Osteocyte (in vitro differentiated cells): ENCODE measurements at regions not wholly inside any gene's neighbourhood (a gene's known extent, or its start where the extent isn't known, plus 50 kb on each side); places are given as distances from the start of the nearest gene placed in this dataset.

Experiments
- DNase-seq: peaks from one replicate; pipeline ENCODE4 v3.0.0; 2021; ENCODE audit warnings: mixed read lengths; ENCODE audit not compliant: unreplicated experiment; ENCODE audit errors: extremely low spot score
- H3K27ac Mint-ChIP-seq: one replicate; pipeline ENCODE4 v1.8.0; 2021; ENCODE audit warnings: mild to moderate bottlenecking, mixed read lengths; ENCODE audit not compliant: unreplicated experiment
- H3K27me3 Mint-ChIP-seq: one replicate; pipeline ENCODE4 v1.8.0; 2021; ENCODE audit warnings: mixed read lengths; ENCODE audit not compliant: unreplicated experiment
- H3K36me3 Mint-ChIP-seq: one replicate; pipeline ENCODE4 v1.8.0; 2021; ENCODE audit warnings: mixed read lengths; ENCODE audit not compliant: unreplicated experiment
- H3K4me1 Mint-ChIP-seq: one replicate; pipeline ENCODE4 v1.8.0; 2021; ENCODE audit warnings: mixed read lengths; ENCODE audit not compliant: unreplicated experiment
- H3K4me3 Mint-ChIP-seq: one replicate; pipeline ENCODE4 v1.8.0; 2021; ENCODE audit warnings: mild to moderate bottlenecking, moderate library complexity, mixed read lengths; ENCODE audit not compliant: unreplicated experiment
- H3K9me3 Mint-ChIP-seq: one replicate; pipeline ENCODE4 v1.8.0; 2021; ENCODE audit warnings: mixed read lengths; ENCODE audit not compliant: unreplicated experiment
- TF ChIP-seq, protein P1 (sequence below): fragments of 200-600 bp; sonication (generic); IDR thresholded peaks from 2 replicates; pipeline ENCODE4 v1.5.0; 2021; ENCODE audit warnings: antibody characterized with exemption, mild to moderate bottlenecking, moderate library complexity

DNA sequence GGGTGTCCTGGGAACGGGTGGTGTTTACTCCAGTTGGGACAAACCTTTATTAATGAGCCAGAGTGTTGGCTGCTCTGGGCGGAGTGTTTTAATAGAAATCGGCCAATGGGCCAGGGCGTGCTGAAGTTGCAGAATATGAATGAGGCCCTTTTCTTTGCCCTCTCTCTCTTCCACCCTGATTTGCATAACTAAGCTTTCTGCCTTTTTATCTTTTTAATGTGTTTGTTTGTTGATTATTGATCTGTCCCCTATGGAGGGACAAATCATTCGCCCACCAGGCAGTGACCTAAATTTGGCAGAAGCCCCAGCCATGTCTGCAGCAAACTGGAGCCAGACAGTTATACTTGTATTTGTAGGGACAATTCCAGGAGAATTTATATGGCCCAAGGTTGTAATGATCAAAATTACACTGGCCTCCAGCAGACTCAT lies 420.9 kb downstream of the PREX1 start:
- TF ChIP-seq, protein P1, sequence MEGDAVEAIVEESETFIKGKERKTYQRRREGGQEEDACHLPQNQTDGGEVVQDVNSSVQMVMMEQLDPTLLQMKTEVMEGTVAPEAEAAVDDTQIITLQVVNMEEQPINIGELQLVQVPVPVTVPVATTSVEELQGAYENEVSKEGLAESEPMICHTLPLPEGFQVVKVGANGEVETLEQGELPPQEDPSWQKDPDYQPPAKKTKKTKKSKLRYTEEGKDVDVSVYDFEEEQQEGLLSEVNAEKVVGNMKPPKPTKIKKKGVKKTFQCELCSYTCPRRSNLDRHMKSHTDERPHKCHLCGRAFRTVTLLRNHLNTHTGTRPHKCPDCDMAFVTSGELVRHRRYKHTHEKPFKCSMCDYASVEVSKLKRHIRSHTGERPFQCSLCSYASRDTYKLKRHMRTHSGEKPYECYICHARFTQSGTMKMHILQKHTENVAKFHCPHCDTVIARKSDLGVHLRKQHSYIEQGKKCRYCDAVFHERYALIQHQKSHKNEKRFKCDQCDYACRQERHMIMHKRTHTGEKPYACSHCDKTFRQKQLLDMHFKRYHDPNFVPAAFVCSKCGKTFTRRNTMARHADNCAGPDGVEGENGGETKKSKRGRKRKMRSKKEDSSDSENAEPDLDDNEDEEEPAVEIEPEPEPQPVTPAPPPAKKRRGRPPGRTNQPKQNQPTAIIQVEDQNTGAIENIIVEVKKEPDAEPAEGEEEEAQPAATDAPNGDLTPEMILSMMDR = no peak
- no peak for DNase-seq
- Mint-ChIP-seq H3K27ac (no peak overlapping the region), H3K4me3 (no peak overlapping the region), H3K9me3 (no peaks in the 10 kb centered on the region), H3K4me1 (no peaks in the 10 kb centered on the region), H3K27me3 (peaks cover 63% of the 10 kb centered on the region), H3K36me3 (no peaks in the 10 kb centered on the region)

- no peak overlapping the region for H3K4me3 Mint-ChIP-seq
- H3K27ac Mint-ChIP-seq = no peak overlapping the region
- H3K4me1 Mint-ChIP-seq = no peaks in the 10 kb centered on the region
- TF ChIP-seq, protein P1 = no peak
- no peaks in the 10 kb centered on the region for H3K36me3 Mint-ChIP-seq
- H3K9me3 Mint-ChIP-seq = no peaks in the 10 kb centered on the region
- peaks cover 64% of the 10 kb centered on the region for H3K27me3 Mint-ChIP-seq
- DNase-seq = no peak
Observed at GRCh38 chr20:48406498-48406897, 421.3 kb downstream of the PREX1 start.

GRCh38 chr20:48405909-48406308 lies 421.9 kb downstream of the PREX1 start:
- no peaks in the 10 kb centered on the region for H3K9me3 Mint-ChIP-seq
- H3K27ac Mint-ChIP-seq = no peak overlapping the region
- H3K27me3 Mint-ChIP-seq = peaks cover 66% of the 10 kb centered on the region
- H3K4me1 Mint-ChIP-seq = no peaks in the 10 kb centered on the region
- no peaks in the 10 kb centered on the region for H3K36me3 Mint-ChIP-seq
- TF ChIP-seq, protein P1 = no peak
- H3K4me3 Mint-ChIP-seq = no peak overlapping the region
- DNase-seq = no peak

DNA sequence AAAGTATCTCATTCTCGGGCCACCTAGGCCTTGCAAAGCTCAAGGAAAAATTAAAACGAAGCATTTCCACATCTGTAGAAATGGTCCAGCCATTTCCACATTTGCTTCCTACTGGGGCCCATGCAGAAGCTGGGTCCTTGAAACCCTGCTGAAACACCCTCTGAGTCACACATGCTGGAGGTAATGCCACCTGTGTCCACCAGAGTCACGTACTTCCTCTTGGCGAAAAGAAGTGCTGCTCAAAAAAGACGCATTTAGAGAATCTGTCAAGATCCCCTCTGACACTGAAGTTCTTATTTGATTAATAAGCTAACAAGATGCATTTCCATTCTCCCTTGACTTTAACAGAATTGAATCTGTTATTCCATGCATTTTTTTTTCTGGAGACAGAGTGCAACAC lies 423.2 kb downstream of the PREX1 start:
- H3K27ac Mint-ChIP-seq = no peak overlapping the region
- H3K36me3 Mint-ChIP-seq = no peaks in the 10 kb centered on the region

GRCh38 chr20:48403167-48403761 lies 424.5 kb downstream of the PREX1 start:
- no peak for DNase-seq
- Mint-ChIP-seq H3K27ac (no peak overlapping the region), H3K4me1 (peaks cover 6% of the 10 kb centered on the region), H3K4me3 (no peak overlapping the region), H3K36me3 (no peaks in the 10 kb centered on the region), H3K9me3 (no peaks in the 10 kb centered on the region), H3K27me3 (peaks cover 44% of the 10 kb centered on the region)
- TF ChIP-seq, protein P1 = no peak

More for the DNA sequence above, 423.2 kb downstream of the PREX1 start:
- no peaks in the 10 kb centered on the region for H3K4me1 Mint-ChIP-seq
- no peak overlapping the region for H3K4me3 Mint-ChIP-seq
- DNase-seq = no peak
- H3K27me3 Mint-ChIP-seq = peaks cover 56% of the 10 kb centered on the region
- TF ChIP-seq, protein P1 = no peak
- H3K9me3 Mint-ChIP-seq = no peaks in the 10 kb centered on the region
